RWPE2 (cell line): ENCODE measurements at regions not wholly inside any gene's neighbourhood (a gene's known extent, or its start where the extent isn't known, plus 50 kb on each side); places are given as distances from the start of the nearest gene placed in this dataset.

Experiments
- ATAC-seq: fragments of 200-7000 bp; cut with Tn5 transposase; 3 replicates; pipeline ENCODE4 v1.9.1; 2021; ENCODE audit warnings: low read depth
- DNase-seq: peaks from one replicate; pipeline ENCODE4 v3.0.0-alpha.2; 2020; ENCODE audit warnings: low spot score
- H3K27ac ChIP-seq: fragments of 450-650 bp; 2 replicates; pipeline ENCODE4 v1.5.1; 2017; ENCODE audit warnings: mild to moderate bottlenecking; ENCODE audit not compliant: poor library complexity, severe bottlenecking
- H3K27me3 ChIP-seq: fragments of 250-450 bp; sonication (Bioruptor Pico); 2 replicates; pipeline ENCODE4 v1.5.1; 2021; ENCODE audit warnings: mild to moderate bottlenecking, moderate library complexity; ENCODE audit not compliant: insufficient read depth, poor library complexity, severe bottlenecking
- H3K36me3 ChIP-seq: fragments of 250-450 bp; sonication (Bioruptor Pico); 2 replicates; pipeline ENCODE4 v1.5.1; 2020; ENCODE audit warnings: low read depth, mild to moderate bottlenecking, moderate library complexity
- H3K4me1 ChIP-seq: fragments of 250-450 bp; sonication (Bioruptor Pico); 2 replicates; pipeline ENCODE4 v1.5.1; 2021; ENCODE audit warnings: mild to moderate bottlenecking, moderate library complexity; ENCODE audit not compliant: insufficient read depth, poor library complexity, severe bottlenecking
- H3K4me3 ChIP-seq: fragments of 250-450 bp; sonication (Bioruptor Pico); 2 replicates; pipeline ENCODE4 v1.5.1; 2021; ENCODE audit warnings: mild to moderate bottlenecking, moderate library complexity; ENCODE audit not compliant: severe bottlenecking
- H3K9me3 ChIP-seq: fragments of 250-450 bp; sonication (Bioruptor Pico); 2 replicates; pipeline ENCODE4 v1.5.1; 2021; ENCODE audit warnings: mild to moderate bottlenecking, moderate library complexity; ENCODE audit not compliant: severe bottlenecking
- TF ChIP-seq, protein P1 (sequence below): fragments of 450-650 bp; IDR thresholded peaks from one replicate; pipeline ENCODE4 v1.5.1; 2017; ENCODE audit warnings: mild to moderate bottlenecking, moderate library complexity; ENCODE audit not compliant: poor library complexity, severe bottlenecking

GRCh38 chr14:93847473-93847872 is 59.2 kb upstream of the PRIMA1 start:
- H3K4me1 ChIP-seq: no peaks in the 10 kb centered on the region
- H3K4me3 ChIP-seq: no peak overlapping the region
- no peaks in the 10 kb centered on the region for H3K36me3 ChIP-seq
- peaks cover 49% of the 10 kb centered on the region for H3K27me3 ChIP-seq
- DNase-seq (no peak), ATAC-seq (no peak)
- no peak overlapping the region for H3K27ac ChIP-seq
- H3K9me3 ChIP-seq: no peaks in the 10 kb centered on the region
- TF ChIP-seq, protein P1, sequence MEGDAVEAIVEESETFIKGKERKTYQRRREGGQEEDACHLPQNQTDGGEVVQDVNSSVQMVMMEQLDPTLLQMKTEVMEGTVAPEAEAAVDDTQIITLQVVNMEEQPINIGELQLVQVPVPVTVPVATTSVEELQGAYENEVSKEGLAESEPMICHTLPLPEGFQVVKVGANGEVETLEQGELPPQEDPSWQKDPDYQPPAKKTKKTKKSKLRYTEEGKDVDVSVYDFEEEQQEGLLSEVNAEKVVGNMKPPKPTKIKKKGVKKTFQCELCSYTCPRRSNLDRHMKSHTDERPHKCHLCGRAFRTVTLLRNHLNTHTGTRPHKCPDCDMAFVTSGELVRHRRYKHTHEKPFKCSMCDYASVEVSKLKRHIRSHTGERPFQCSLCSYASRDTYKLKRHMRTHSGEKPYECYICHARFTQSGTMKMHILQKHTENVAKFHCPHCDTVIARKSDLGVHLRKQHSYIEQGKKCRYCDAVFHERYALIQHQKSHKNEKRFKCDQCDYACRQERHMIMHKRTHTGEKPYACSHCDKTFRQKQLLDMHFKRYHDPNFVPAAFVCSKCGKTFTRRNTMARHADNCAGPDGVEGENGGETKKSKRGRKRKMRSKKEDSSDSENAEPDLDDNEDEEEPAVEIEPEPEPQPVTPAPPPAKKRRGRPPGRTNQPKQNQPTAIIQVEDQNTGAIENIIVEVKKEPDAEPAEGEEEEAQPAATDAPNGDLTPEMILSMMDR: no peak

- H3K9me3 ChIP-seq: no peaks in the 10 kb centered on the region
- no peaks in the 10 kb centered on the region for H3K36me3 ChIP-seq
- H3K27me3 ChIP-seq: peaks cover 16% of the 10 kb centered on the region
- TF ChIP-seq, protein P1: no peak
- H3K4me1 ChIP-seq: no peaks in the 10 kb centered on the region
- no peak for DNase-seq
- H3K4me3 ChIP-seq: no peak overlapping the region
- no peak for ATAC-seq
- no peak overlapping the region for H3K27ac ChIP-seq
Measured at GRCh38 chr14:93838238-93838637, 50.0 kb upstream of the PRIMA1 start.
